H1 (cell line): ENCODE measurements at regions not wholly inside any gene's neighbourhood (a gene's known extent, or its start where the extent isn't known, plus 50 kb on each side); places are given as distances from the start of the nearest gene placed in this dataset.

Source experiments
- CTCF ChIA-PET: fragments of 300-600 bp; sonication (Branson Sonifier 250); formaldehyde crosslinking; loops from one replicate; lab custom pipeline; 2021; ENCODE audit not compliant: partially characterized antibody; lab: Charles Lee
- POLR2A ChIA-PET: fragments of 300-600 bp; sonication (Branson Sonifier 250); formaldehyde crosslinking; loops from one replicate; lab custom pipeline; 2021; ENCODE audit warnings: inconsistent platforms; ENCODE audit not compliant: partially characterized antibody; lab: Charles Lee
- DNase-seq, 2 experiments: peaks; one replicate each; pipeline versions ENCODE4 v3.0.0 to v3.0.0-alpha.2; 2010 to 2022; ENCODE audit warnings: low spot score in 2 of 2, low read depth in 1 of 2, mixed read lengths in 1 of 2
- FAIRE-seq: peaks from 2 replicates; lab custom pipeline; 2011; peaks lifted over from hg19 to GRCh38; lab: Jason Lieb, UNC
- H2AFZ ChIP-seq: 2 replicates; pipeline ENCODE4 v1.8.1; 2012; ENCODE audit warnings: low read length, inconsistent platforms
- H2AK5ac ChIP-seq: 2 replicates; pipeline ENCODE4 v1.6.1; 2013; ENCODE audit warnings: low read depth, low read length
- H2BK120ac ChIP-seq: replicated peaks from 2 replicates; pipeline ENCODE3; 2013; ENCODE audit warnings: low read depth, low read length, inconsistent platforms
- H2BK12ac ChIP-seq: 2 replicates; pipeline ENCODE4 v1.6.1; 2013; ENCODE audit warnings: low read depth, low read length
- H2BK15ac ChIP-seq: 2 replicates; pipeline ENCODE4 v1.6.1; 2013; ENCODE audit warnings: low read length
- H2BK20ac ChIP-seq: 2 replicates; pipeline ENCODE4 v1.6.1; 2013; ENCODE audit warnings: low read length
- H2BK5ac ChIP-seq: 2 replicates; pipeline ENCODE4 v1.6.1; 2013; ENCODE audit warnings: low read depth, low read length
- H3K14ac ChIP-seq: 2 replicates; pipeline ENCODE4 v1.6.1; 2013; ENCODE audit warnings: inconsistent platforms; ENCODE audit not compliant: insufficient read length
- H3K18ac ChIP-seq: 2 replicates; pipeline ENCODE4 v1.6.1; 2013; ENCODE audit warnings: low read length; ENCODE audit errors: extremely low read depth
- H3K23ac ChIP-seq: 2 replicates; pipeline ENCODE4 v1.6.1; 2013; ENCODE audit warnings: inconsistent platforms; ENCODE audit not compliant: insufficient read length
- H3K23me2 ChIP-seq: 2 replicates; pipeline ENCODE4 v1.6.1; 2013; ENCODE audit warnings: low read depth, low read length
- H3K27ac ChIP-seq: 2 replicates; pipeline ENCODE4 v1.6.1; 2011; ENCODE audit warnings: low read depth, low read length, inconsistent platforms
- H3K27me3 ChIP-seq, 4 experiments: replicated peaks in 1 of 4; 1 replicate in 1 of 4; 2 replicates in 3 of 4; pipeline versions ENCODE4 v1.6.1 to v1.8.1; 2011 to 2013; ENCODE audit warnings: low read length in 3 of 4, mild to moderate bottlenecking in 3 of 4, inconsistent platforms in 2 of 4, mixed read lengths in 2 of 4, moderate library complexity in 1 of 4; ENCODE audit not compliant: control insufficient read depth in 3 of 4, insufficient read depth in 3 of 4; ENCODE audit errors: extremely low read depth in 1 of 4
- H3K36me3 ChIP-seq, 4 experiments: 2 replicates each; pipeline versions ENCODE4 v1.6.1 to v1.8.1; 2011 to 2013; ENCODE audit warnings: mild to moderate bottlenecking in 4 of 4, low read length in 3 of 4, moderate library complexity in 2 of 4, control low read depth in 1 of 4, inconsistent platforms in 1 of 4; ENCODE audit not compliant: insufficient read depth in 4 of 4, control insufficient read depth in 2 of 4
- H3K4ac ChIP-seq: replicated peaks from 2 replicates; pipeline ENCODE3; 2013; ENCODE audit warnings: low read length, low read depth, mixed read lengths, inconsistent platforms; ENCODE audit not compliant: insufficient read length
- H3K4me1 ChIP-seq, 4 experiments: replicated peaks in 1 of 4; 1 replicate in 1 of 4; 2 replicates in 3 of 4; pipeline versions ENCODE4 v1.6.1 to v1.8.1; 2011 to 2013; ENCODE audit warnings: low read length in 3 of 4, inconsistent platforms in 2 of 4, mixed read lengths in 1 of 4; ENCODE audit not compliant: insufficient read depth in 4 of 4, control insufficient read depth in 3 of 4
- H3K4me2 ChIP-seq, 2 experiments: 2 replicates each; pipeline versions ENCODE4 v1.6.1 to v1.8.1; 2011 to 2013; ENCODE audit warnings: low read depth in 2 of 2, low read length in 2 of 2, control low read depth in 1 of 2, inconsistent platforms in 1 of 2, mild to moderate bottlenecking in 1 of 2; ENCODE audit not compliant: insufficient read depth in 1 of 2
- H3K4me3 ChIP-seq, 4 experiments: fragments of 200-600, 300-600 bp in 1 of 4; sonication (generic), shearing (Covaris generic), sonication (Bioruptor Twin) in 1 of 4; 2 replicates each; pipeline versions ENCODE4 v1.5.1 to v1.8.1; 2011 to 2016; ENCODE audit warnings: low read length in 4 of 4, low read depth in 3 of 4, control low read depth in 2 of 4, inconsistent platforms in 2 of 4, mild to moderate bottlenecking in 2 of 4, mixed read lengths in 1 of 4, moderate library complexity in 1 of 4; ENCODE audit not compliant: insufficient read depth in 2 of 4; ENCODE audit errors: extremely low read depth in 1 of 4
- H3K56ac ChIP-seq: replicated peaks from 2 replicates; pipeline ENCODE3; 2013; ENCODE audit warnings: low read depth, mild to moderate bottlenecking, mixed read lengths, low read length, inconsistent platforms; ENCODE audit not compliant: insufficient read length
- H3K79me1 ChIP-seq: 2 replicates; pipeline ENCODE4 v1.6.1; 2013; ENCODE audit warnings: low read depth, low read length, control low read depth
- H3K79me2 ChIP-seq, 2 experiments: 2 replicates each; pipeline versions ENCODE4 v1.6.1 to v1.8.1; 2012 to 2013; ENCODE audit warnings: low read length in 2 of 2, mild to moderate bottlenecking in 2 of 2, inconsistent platforms in 1 of 2; ENCODE audit not compliant: insufficient read depth in 2 of 2, control insufficient read depth in 1 of 2
- H3K9ac ChIP-seq, 4 experiments: replicated peaks in 1 of 4; 1 replicate in 1 of 4; 2 replicates in 3 of 4; pipeline versions ENCODE4 v1.6.1 to v1.8.1; 2011 to 2013; ENCODE audit warnings: low read depth in 3 of 4, low read length in 3 of 4, control low read depth in 2 of 4, mild to moderate bottlenecking in 2 of 4, moderate library complexity in 2 of 4, inconsistent platforms in 1 of 4; ENCODE audit errors: extremely low read depth in 1 of 4
- H3K9me3 ChIP-seq, 2 experiments: 2 replicates each; pipeline versions ENCODE4 v1.6.1 to v1.8.1; 2012 to 2013; ENCODE audit warnings: mild to moderate bottlenecking in 2 of 2, moderate library complexity in 2 of 2, control low read depth in 1 of 2, inconsistent platforms in 1 of 2, low read depth in 1 of 2, low read length in 1 of 2, mixed read lengths in 1 of 2; ENCODE audit not compliant: insufficient read depth in 2 of 2
- H4K20me1 ChIP-seq, 2 experiments: replicated peaks in 1 of 2; 2 replicates each; pipeline versions ENCODE3 to v1.8.1; 2011 to 2013; ENCODE audit warnings: inconsistent platforms in 2 of 2, low read length in 2 of 2, mild to moderate bottlenecking in 1 of 2; ENCODE audit not compliant: insufficient read depth in 2 of 2, control insufficient read depth in 1 of 2
- H4K5ac ChIP-seq: 2 replicates; pipeline ENCODE4 v1.6.1; 2013; ENCODE audit warnings: low read length, low read depth, mixed read lengths, inconsistent platforms; ENCODE audit not compliant: insufficient read length
- H4K8ac ChIP-seq: 2 replicates; pipeline ENCODE4 v1.8.0; 2013; ENCODE audit warnings: mild to moderate bottlenecking, moderate library complexity, low read length, inconsistent platforms; ENCODE audit not compliant: insufficient read depth; ENCODE audit errors: extremely low read depth
- H4K91ac ChIP-seq: replicated peaks from 2 replicates; pipeline ENCODE3; 2013; ENCODE audit warnings: low read length, mixed read lengths, inconsistent platforms; ENCODE audit not compliant: insufficient read length
- JUND ChIP-seq: IDR thresholded peaks from 2 replicates; pipeline ENCODE4 v1.6.1; 2011; ENCODE audit warnings: mild to moderate bottlenecking, improper control_type of control experiment, low read length
- PHF8 ChIP-seq: fragments of 200-600 bp; sonication (generic); conservative IDR thresholded peaks from 2 replicates; pipeline ENCODE4 v1.7.1; 2012; ENCODE audit warnings: low read depth, mild to moderate bottlenecking, inconsistent platforms, low read length, moderate library complexity
- RAD21 ChIP-seq, 2 experiments: IDR thresholded peaks in 1 of 2; conservative IDR thresholded peaks in 1 of 2; 2 replicates each; pipeline ENCODE4 v1.6.1; 2011; ENCODE audit warnings: low read depth in 2 of 2, low read length in 2 of 2, improper control_type of control experiment in 1 of 2, inconsistent platforms in 1 of 2, mild to moderate bottlenecking in 1 of 2, moderate library complexity in 1 of 2
- SIN3A ChIP-seq, 2 experiments: IDR thresholded peaks in 1 of 2; conservative IDR thresholded peaks in 1 of 2; 2 replicates each; pipeline ENCODE4 v1.6.1; 2011 to 2012; ENCODE audit warnings: low read length in 2 of 2, improper control_type of control experiment in 1 of 2, low read depth in 1 of 2, mild to moderate bottlenecking in 1 of 2
- SIX5 ChIP-seq: IDR thresholded peaks from 2 replicates; pipeline ENCODE4 v1.6.1; 2011; ENCODE audit warnings: mild to moderate bottlenecking, low read depth, low read length
- SUZ12 ChIP-seq: fragments of 200-600 bp; sonication (generic); IDR thresholded peaks from 2 replicates; pipeline ENCODE4 v1.6.1; 2012; ENCODE audit warnings: mild to moderate bottlenecking, inconsistent platforms, low read length, moderate library complexity, mixed read lengths
- WGBS, 2 experiments: shearing (Covaris generic) in 1 of 2; methylation state at CpG; one replicate each; pipeline versions ENCODE4 v1.1.6 to v1.1.7; 2013 to 2015; ENCODE audit warnings: low lambda C conversion rate in 2 of 2, mixed read lengths in 2 of 2, inconsistent platforms in 1 of 2, low coverage in 1 of 2, missing lambda C conversion rate in 1 of 2; ENCODE audit not compliant: insufficient replicate concordance in 2 of 2, insufficient coverage in 1 of 2, insufficient read length in 1 of 2; ENCODE audit errors: extremely low coverage in 1 of 2, missing lambda C conversion rate in 1 of 2; 5-methylcytosine and 5-hydroxymethylcytosine counted together

- DNase-seq = no peak
- Histone ChIP-seq H3K23me2 (no peaks in the 10 kb centered on the region), H2BK12ac (no peak overlapping the region), H3K79me2 (no peaks in the 10 kb centered on the region), H3K9me3 (no peaks in the 10 kb centered on the region), H2BK5ac (no peak overlapping the region), H3K23ac (no peak overlapping the region), H2BK20ac (no peak overlapping the region), H2BK120ac (no peak overlapping the region), H3K18ac (no peak overlapping the region), H3K4me1 (no peaks in the 10 kb centered on the region), H4K8ac (no peak overlapping the region), H3K56ac (no peak overlapping the region), H3K4me2 (no peak overlapping the region), H4K5ac (no peak overlapping the region), H3K27me3 (no peaks in the 10 kb centered on the region), H4K91ac (no peak overlapping the region), H3K79me1 (no peaks in the 10 kb centered on the region), H3K4ac (no peak overlapping the region), H4K20me1 (no peaks in the 10 kb centered on the region)
- WGBS, 2 experiments = 88% methylated on average over 4 of the region's 4 CpGs; no CpG with 5 or more reads in 1 of the 2 experiments
- POLR2A ChIA-PET = no interaction called here
- CTCF ChIA-PET = no interaction called here
- TF ChIP-seq JUND (no peak), RAD21 (IDR thresholded peaks at IDR 0.05 in 1 of 2, conservative IDR thresholded peaks at IDR 0.05 in 1 of 2; ENCODE audit: low read depth in 2 of 2, low read length in 2 of 2) (no peak), SIN3A (conservative IDR thresholded peaks at IDR 0.05 in 1 of 2, IDR thresholded peaks at IDR 0.05 in 1 of 2; ENCODE audit: low read depth in 1 of 2, low read length in 2 of 2) (no peak), SIX5 (no peak), PHF8 (no peak), SUZ12 (no peak)
- TF ChIP-seq, all 59 proteins: peak for 0
- Histone ChIP-seq H2AK5ac (no peak overlapping the region), H3K4me3 (no peak overlapping the region), H3K9ac (no peak overlapping the region), H3K27ac (no peak overlapping the region), H2AFZ (no peak overlapping the region), H2BK15ac (no peak overlapping the region), H3K14ac (no peak overlapping the region), H3K36me3 (no peaks in the 10 kb centered on the region)
- no peak for FAIRE-seq
These were observed 239.8 kb upstream of the EGLN3 start for GRCh38 chr14:34190717-34191116.
